ENCODE measurements at regions not wholly inside any gene's neighbourhood (a gene's known extent, or its start where the extent isn't known, plus 50 kb on each side); places are given as distances from the start of the nearest gene placed in this dataset.

DNA sequence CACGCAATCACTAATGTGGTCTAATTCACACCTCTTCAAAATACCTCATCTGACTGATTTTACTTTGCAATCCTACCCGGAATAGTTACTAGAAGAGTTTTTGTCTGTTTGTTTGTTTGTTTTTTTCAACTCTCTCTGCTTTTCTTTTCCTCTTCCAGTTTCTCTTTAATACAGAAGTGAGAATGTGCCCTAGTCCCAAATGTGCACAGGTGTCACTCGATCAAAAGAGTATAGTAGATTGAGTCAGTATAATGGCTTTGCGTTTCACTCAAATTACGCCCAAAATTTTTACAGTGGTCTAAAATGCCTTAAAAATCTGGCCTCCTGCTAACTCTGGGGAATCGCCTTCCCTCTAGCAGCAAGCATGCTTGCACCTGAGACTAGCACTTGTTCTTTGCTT, 1536.8 kb downstream of the KCNT2 start:
- no peak for DNase-seq (ENCODE audit: low spot score)
- Histone ChIP-seq H3K36me3 (ENCODE audit: insufficient read depth, low read length) (no peaks in the 10 kb centered on the region), H3K9me2 (ENCODE audit: insufficient read depth, low read length) (no peaks in the 10 kb centered on the region), H3K79me2 (ENCODE audit: insufficient read depth, low read depth, low read length) (no peaks in the 10 kb centered on the region), H3K9me3 (ENCODE audit: low read length) (no peaks in the 10 kb centered on the region), H3K4me1 (ENCODE audit: insufficient read depth, low read length, poor library complexity, severe bottlenecking) (no peaks in the 10 kb centered on the region), H3K27ac (ENCODE audit: low read depth, low read length, poor library complexity, severe bottlenecking) (no peak overlapping the region), H2AFZ (ENCODE audit: low read length) (no peak overlapping the region), H3K4me3 (ENCODE audit: low read depth, low read length, poor library complexity, severe bottlenecking) (no peak overlapping the region), H4K20me1 (ENCODE audit: insufficient read depth, low read length) (no peaks in the 10 kb centered on the region), H3K4me2 (ENCODE audit: low read length) (no peak overlapping the region)
- ChIA-PET POLR2A (no interaction called here), CTCF (ENCODE audit: unreplicated experiment) (no interaction called here)
- no TSS peak for BruUV-seq (replicated peaks)
- intact Hi-C loops (cut with micrococcal nuclease; ENCODE audit: unreplicated experiment), result no loop called here
- TF ChIP-seq EZH2phosphoT487 (IDR thresholded peaks at IDR 0.05; ENCODE audit: borderline replicate concordance, low read depth, low read length), result no peak
- TF ChIP-seq, protein P1, sequence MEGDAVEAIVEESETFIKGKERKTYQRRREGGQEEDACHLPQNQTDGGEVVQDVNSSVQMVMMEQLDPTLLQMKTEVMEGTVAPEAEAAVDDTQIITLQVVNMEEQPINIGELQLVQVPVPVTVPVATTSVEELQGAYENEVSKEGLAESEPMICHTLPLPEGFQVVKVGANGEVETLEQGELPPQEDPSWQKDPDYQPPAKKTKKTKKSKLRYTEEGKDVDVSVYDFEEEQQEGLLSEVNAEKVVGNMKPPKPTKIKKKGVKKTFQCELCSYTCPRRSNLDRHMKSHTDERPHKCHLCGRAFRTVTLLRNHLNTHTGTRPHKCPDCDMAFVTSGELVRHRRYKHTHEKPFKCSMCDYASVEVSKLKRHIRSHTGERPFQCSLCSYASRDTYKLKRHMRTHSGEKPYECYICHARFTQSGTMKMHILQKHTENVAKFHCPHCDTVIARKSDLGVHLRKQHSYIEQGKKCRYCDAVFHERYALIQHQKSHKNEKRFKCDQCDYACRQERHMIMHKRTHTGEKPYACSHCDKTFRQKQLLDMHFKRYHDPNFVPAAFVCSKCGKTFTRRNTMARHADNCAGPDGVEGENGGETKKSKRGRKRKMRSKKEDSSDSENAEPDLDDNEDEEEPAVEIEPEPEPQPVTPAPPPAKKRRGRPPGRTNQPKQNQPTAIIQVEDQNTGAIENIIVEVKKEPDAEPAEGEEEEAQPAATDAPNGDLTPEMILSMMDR (conservative IDR thresholded peaks at IDR 0.05; ENCODE audit: low read length), result no peak

GRCh38 chr1:195065437-195065836, 1542.8 kb downstream of the KCNT2 start:
- ChIA-PET POLR2A (no interaction called here), CTCF (ENCODE audit: unreplicated experiment) (no interaction called here)
- H3K4me3 ChIP-seq (ENCODE audit: low read depth, low read length, poor library complexity, severe bottlenecking), result no peak overlapping the region
- no peaks in the 10 kb centered on the region for H3K9me3 ChIP-seq (ENCODE audit: low read length)
- H3K4me2 ChIP-seq (ENCODE audit: low read length), result no peak overlapping the region
- H2AFZ ChIP-seq (ENCODE audit: low read length), result no peak overlapping the region
- intact Hi-C loops (cut with micrococcal nuclease; ENCODE audit: unreplicated experiment), result no loop called here
- DNase-seq (ENCODE audit: low spot score), result no peak
- BruUV-seq (replicated peaks), result no TSS peak
- H3K79me2 ChIP-seq (ENCODE audit: insufficient read depth, low read depth, low read length), result no peaks in the 10 kb centered on the region
- no peaks in the 10 kb centered on the region for H4K20me1 ChIP-seq (ENCODE audit: insufficient read depth, low read length)
- no peaks in the 10 kb centered on the region for H3K36me3 ChIP-seq (ENCODE audit: insufficient read depth, low read length)
- no peaks in the 10 kb centered on the region for H3K9me2 ChIP-seq (ENCODE audit: insufficient read depth, low read length)
- H3K4me1 ChIP-seq (ENCODE audit: insufficient read depth, low read length, poor library complexity, severe bottlenecking), result no peaks in the 10 kb centered on the region
- TF ChIP-seq, protein P1 (conservative IDR thresholded peaks at IDR 0.05; ENCODE audit: low read length), result no peak
- TF ChIP-seq EZH2phosphoT487 (IDR thresholded peaks at IDR 0.05; ENCODE audit: borderline replicate concordance, low read depth, low read length), result no peak
- no peak overlapping the region for H3K27ac ChIP-seq (ENCODE audit: low read depth, low read length, poor library complexity, severe bottlenecking)

GRCh38 chr1:195064358-195064757, 1543.9 kb downstream of the KCNT2 start:
- Histone ChIP-seq H2AFZ (ENCODE audit: low read length) (no peak overlapping the region), H3K4me2 (ENCODE audit: low read length) (no peak overlapping the region), H3K9me3 (ENCODE audit: low read length) (no peaks in the 10 kb centered on the region), H3K79me2 (ENCODE audit: insufficient read depth, low read depth, low read length) (no peaks in the 10 kb centered on the region), H3K4me3 (ENCODE audit: low read depth, low read length, poor library complexity, severe bottlenecking) (no peak overlapping the region), H3K4me1 (ENCODE audit: insufficient read depth, low read length, poor library complexity, severe bottlenecking) (no peaks in the 10 kb centered on the region), H3K36me3 (ENCODE audit: insufficient read depth, low read length) (no peaks in the 10 kb centered on the region), H3K9me2 (ENCODE audit: insufficient read depth, low read length) (no peaks in the 10 kb centered on the region), H3K27ac (ENCODE audit: low read depth, low read length, poor library complexity, severe bottlenecking) (no peak overlapping the region), H4K20me1 (ENCODE audit: insufficient read depth, low read length) (no peaks in the 10 kb centered on the region)
- intact Hi-C loops (cut with micrococcal nuclease; ENCODE audit: unreplicated experiment), result no loop called here
- DNase-seq (ENCODE audit: low spot score), result no peak
- no TSS peak for BruUV-seq (replicated peaks)
- CTCF ChIA-PET (ENCODE audit: unreplicated experiment), result no interaction called here
- TF ChIP-seq, protein P1 (conservative IDR thresholded peaks at IDR 0.05; ENCODE audit: low read length), result no peak
- no peak for TF ChIP-seq EZH2phosphoT487 (IDR thresholded peaks at IDR 0.05; ENCODE audit: borderline replicate concordance, low read depth, low read length)
- POLR2A ChIA-PET, result no interaction called here
